ENCODE measurements at regions not wholly inside any gene's neighbourhood (a gene's known extent, or its start where the extent isn't known, plus 50 kb on each side); places are given as distances from the start of the nearest gene placed in this dataset.

DNA sequence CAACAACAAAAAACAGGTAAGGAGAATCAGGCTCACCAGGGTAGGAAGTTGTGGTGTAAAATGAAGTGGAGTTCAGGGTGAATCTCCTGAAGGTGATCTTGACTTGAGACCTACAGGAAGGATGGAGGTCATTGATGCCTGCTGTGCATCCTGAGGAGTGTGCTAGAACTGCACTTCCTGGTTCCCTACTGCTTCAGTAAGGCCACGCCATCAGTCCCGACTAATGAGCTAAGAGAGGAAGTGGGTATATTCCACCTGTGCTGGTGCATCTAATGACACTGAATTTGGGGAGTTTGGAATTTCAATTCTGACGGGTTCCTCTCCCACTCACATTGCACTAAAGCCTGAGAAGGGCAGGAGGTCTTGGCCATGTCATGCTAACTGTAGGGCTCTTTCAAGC is 349.3 kb upstream of the SLC14A2 start:
- no peak overlapping the region for H3K27ac ChIP-seq (ENCODE audit: low read depth, low read length)
- ChIA-PET POLR2A (no interaction called here), CTCF (no interaction called here), RAD21 (ENCODE audit: low non-redundant PET in 1 of 2, low total read pairs in 2 of 2, uncharacterized antibody in 2 of 2, unreplicated experiment in 2 of 2) (no interaction called here)
- intact Hi-C loops (cut with micrococcal nuclease): no loop called here
- no peak overlapping the region for H3K4me2 ChIP-seq (ENCODE audit: low read length)
- H3K36me3 ChIP-seq (ENCODE audit: control insufficient read depth in 1 of 2, insufficient read depth in 2 of 2, low read length in 2 of 2): no peaks in the 10 kb centered on the region
- H4K20me1 ChIP-seq (ENCODE audit: insufficient read depth): no peaks in the 10 kb centered on the region
- TF ChIP-seq, protein P1, sequence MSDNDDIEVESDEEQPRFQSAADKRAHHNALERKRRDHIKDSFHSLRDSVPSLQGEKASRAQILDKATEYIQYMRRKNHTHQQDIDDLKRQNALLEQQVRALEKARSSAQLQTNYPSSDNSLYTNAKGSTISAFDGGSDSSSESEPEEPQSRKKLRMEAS (IDR thresholded peaks at IDR 0.05): no peak
- TF ChIP-seq, protein P2, sequence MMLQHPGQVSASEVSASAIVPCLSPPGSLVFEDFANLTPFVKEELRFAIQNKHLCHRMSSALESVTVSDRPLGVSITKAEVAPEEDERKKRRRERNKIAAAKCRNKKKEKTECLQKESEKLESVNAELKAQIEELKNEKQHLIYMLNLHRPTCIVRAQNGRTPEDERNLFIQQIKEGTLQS (IDR thresholded peaks at IDR 0.05): no peak
- TF ChIP-seq, protein P3, sequence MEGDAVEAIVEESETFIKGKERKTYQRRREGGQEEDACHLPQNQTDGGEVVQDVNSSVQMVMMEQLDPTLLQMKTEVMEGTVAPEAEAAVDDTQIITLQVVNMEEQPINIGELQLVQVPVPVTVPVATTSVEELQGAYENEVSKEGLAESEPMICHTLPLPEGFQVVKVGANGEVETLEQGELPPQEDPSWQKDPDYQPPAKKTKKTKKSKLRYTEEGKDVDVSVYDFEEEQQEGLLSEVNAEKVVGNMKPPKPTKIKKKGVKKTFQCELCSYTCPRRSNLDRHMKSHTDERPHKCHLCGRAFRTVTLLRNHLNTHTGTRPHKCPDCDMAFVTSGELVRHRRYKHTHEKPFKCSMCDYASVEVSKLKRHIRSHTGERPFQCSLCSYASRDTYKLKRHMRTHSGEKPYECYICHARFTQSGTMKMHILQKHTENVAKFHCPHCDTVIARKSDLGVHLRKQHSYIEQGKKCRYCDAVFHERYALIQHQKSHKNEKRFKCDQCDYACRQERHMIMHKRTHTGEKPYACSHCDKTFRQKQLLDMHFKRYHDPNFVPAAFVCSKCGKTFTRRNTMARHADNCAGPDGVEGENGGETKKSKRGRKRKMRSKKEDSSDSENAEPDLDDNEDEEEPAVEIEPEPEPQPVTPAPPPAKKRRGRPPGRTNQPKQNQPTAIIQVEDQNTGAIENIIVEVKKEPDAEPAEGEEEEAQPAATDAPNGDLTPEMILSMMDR (IDR thresholded peaks at IDR 0.05 in 2 of 3, conservative IDR thresholded peaks at IDR 0.05 in 1 of 3; ENCODE audit: borderline replicate concordance in 1 of 3, insufficient read depth in 1 of 3, low read depth in 2 of 3, low read length in 2 of 3): no peak
- TF ChIP-seq EGR1 (IDR thresholded peaks at IDR 0.05; ENCODE audit: low read depth) (no peak), ZFX (IDR thresholded peaks at IDR 0.05) (no peak), CBX3 (IDR thresholded peaks at IDR 0.05; ENCODE audit: low read depth) (no peak), ZNF274 (IDR thresholded peaks at IDR 0.05; ENCODE audit: low read depth, low read length) (no peak), EZH2phosphoT487 (IDR thresholded peaks at IDR 0.05; ENCODE audit: borderline replicate concordance) (no peak), CEBPB (IDR thresholded peaks at IDR 0.05; ENCODE audit: low read depth) (no peak), SIN3A (IDR thresholded peaks at IDR 0.05; ENCODE audit: low read depth) (no peak), EZH2 (IDR thresholded peaks at IDR 0.05) (no peak), JUND (IDR thresholded peaks at IDR 0.05) (no peak), RAD21 (IDR thresholded peaks at IDR 0.05; ENCODE audit: low read depth) (no peak), TCF7L2 (IDR thresholded peaks at IDR 0.05; ENCODE audit: borderline replicate concordance, extremely low read depth, insufficient read depth, insufficient read length) (no peak), FOSL1 (IDR thresholded peaks at IDR 0.05; ENCODE audit: low read depth) (no peak), SP1 (IDR thresholded peaks at IDR 0.05; ENCODE audit: low read depth) (no peak)
- TF ChIP-seq, protein P4, sequence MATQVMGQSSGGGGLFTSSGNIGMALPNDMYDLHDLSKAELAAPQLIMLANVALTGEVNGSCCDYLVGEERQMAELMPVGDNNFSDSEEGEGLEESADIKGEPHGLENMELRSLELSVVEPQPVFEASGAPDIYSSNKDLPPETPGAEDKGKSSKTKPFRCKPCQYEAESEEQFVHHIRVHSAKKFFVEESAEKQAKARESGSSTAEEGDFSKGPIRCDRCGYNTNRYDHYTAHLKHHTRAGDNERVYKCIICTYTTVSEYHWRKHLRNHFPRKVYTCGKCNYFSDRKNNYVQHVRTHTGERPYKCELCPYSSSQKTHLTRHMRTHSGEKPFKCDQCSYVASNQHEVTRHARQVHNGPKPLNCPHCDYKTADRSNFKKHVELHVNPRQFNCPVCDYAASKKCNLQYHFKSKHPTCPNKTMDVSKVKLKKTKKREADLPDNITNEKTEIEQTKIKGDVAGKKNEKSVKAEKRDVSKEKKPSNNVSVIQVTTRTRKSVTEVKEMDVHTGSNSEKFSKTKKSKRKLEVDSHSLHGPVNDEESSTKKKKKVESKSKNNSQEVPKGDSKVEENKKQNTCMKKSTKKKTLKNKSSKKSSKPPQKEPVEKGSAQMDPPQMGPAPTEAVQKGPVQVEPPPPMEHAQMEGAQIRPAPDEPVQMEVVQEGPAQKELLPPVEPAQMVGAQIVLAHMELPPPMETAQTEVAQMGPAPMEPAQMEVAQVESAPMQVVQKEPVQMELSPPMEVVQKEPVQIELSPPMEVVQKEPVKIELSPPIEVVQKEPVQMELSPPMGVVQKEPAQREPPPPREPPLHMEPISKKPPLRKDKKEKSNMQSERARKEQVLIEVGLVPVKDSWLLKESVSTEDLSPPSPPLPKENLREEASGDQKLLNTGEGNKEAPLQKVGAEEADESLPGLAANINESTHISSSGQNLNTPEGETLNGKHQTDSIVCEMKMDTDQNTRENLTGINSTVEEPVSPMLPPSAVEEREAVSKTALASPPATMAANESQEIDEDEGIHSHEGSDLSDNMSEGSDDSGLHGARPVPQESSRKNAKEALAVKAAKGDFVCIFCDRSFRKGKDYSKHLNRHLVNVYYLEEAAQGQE (IDR thresholded peaks at IDR 0.05; ENCODE audit: low read depth): no peak
- TF ChIP-seq, protein P5, sequence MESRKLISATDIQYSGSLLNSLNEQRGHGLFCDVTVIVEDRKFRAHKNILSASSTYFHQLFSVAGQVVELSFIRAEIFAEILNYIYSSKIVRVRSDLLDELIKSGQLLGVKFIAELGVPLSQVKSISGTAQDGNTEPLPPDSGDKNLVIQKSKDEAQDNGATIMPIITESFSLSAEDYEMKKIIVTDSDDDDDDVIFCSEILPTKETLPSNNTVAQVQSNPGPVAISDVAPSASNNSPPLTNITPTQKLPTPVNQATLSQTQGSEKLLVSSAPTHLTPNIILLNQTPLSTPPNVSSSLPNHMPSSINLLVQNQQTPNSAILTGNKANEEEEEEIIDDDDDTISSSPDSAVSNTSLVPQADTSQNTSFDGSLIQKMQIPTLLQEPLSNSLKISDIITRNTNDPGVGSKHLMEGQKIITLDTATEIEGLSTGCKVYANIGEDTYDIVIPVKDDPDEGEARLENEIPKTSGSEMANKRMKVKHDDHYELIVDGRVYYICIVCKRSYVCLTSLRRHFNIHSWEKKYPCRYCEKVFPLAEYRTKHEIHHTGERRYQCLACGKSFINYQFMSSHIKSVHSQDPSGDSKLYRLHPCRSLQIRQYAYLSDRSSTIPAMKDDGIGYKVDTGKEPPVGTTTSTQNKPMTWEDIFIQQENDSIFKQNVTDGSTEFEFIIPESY (IDR thresholded peaks at IDR 0.05; ENCODE audit: extremely low read depth, insufficient replicate concordance, low read length): no peak
- no peak for DNase-seq (ENCODE audit: low read depth, low spot score)
- H3K9ac ChIP-seq (ENCODE audit: low read length): no peak overlapping the region
- no TSS peak for BruUV-seq (replicated peaks)
- no peak overlapping the region for H3K4me3 ChIP-seq (replicated peaks in 1 of 2; ENCODE audit: low read depth in 1 of 2, low read length in 2 of 2)
- no peaks in the 10 kb centered on the region for H3K79me2 ChIP-seq (ENCODE audit: insufficient read depth, low read length)
- ATAC-seq: no peak
- H3K9me2 ChIP-seq (ENCODE audit: insufficient read depth): no peaks in the 10 kb centered on the region
- no peak overlapping the region for H2AFZ ChIP-seq (ENCODE audit: low read depth, low read length, poor library complexity, severe bottlenecking)
- peaks cover 0 to 4% of the 10 kb centered on the region in 2 experiments; a peak in 1 of 4 replicates for H3K9me3 ChIP-seq (ENCODE audit: control insufficient read depth in 1 of 2, insufficient read depth in 1 of 2, low read depth in 1 of 2, low read length in 2 of 2)
- no peaks in the 10 kb centered on the region for H3K27me3 ChIP-seq (ENCODE audit: insufficient read depth, low read length)
- H3K4me1 ChIP-seq (ENCODE audit: control insufficient read depth in 1 of 2, insufficient read depth in 2 of 2, low read length in 2 of 2): no peaks in the 10 kb centered on the region
